Erythroblast (primary cell): ENCODE measurements at regions not wholly inside any gene's neighbourhood (a gene's known extent, or its start where the extent isn't known, plus 50 kb on each side); places are given as distances from the start of the nearest gene placed in this dataset.

Source experiments
- GATA1 ChIP-seq: IDR thresholded peaks from 2 replicates; pipeline ENCODE4 v1.6.1; 2011; ENCODE audit warnings: low read depth, mild to moderate bottlenecking, control low read depth, low read length, moderate library complexity
- POLR2A ChIP-seq: IDR thresholded peaks from 2 replicates; pipeline ENCODE4 v1.6.1; 2011; ENCODE audit warnings: mild to moderate bottlenecking, low read length

DNA sequence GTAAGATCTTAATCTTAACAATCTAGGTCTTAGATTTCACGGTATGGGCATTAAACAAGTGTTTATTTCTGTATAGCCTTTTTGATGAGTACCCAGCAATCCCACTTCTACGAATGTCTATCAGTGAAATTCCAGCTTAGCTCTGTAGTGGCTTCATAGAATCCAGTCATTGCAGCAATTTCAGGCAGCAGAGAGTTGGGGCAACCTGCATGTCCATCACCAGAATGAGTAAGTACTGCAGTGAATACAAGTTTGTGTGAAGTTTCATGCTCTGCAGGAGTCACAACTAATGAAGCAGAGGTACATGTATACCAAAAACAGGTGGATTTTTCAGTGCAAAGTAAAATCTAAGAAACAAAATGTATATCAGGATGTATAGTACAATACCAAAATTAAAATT lies 151.7 kb downstream of the OR2B2 start:
- TF ChIP-seq POLR2A (no peak), GATA1 (no peak)
